DMS79 (cell line): ENCODE measurements at regions not wholly inside any gene's neighbourhood (a gene's known extent, or its start where the extent isn't known, plus 50 kb on each side); places are given as distances from the start of the nearest gene placed in this dataset.

ENCODE experiments used
- DNase-seq: peaks from one replicate; lab custom pipeline; 2025; lab: John Stamatoyannopoulos, UW

- no peak for DNase-seq
These were observed 300.2 kb downstream of the FBXW7 start for GRCh38 chr4:152235718-152236117.

DNA sequence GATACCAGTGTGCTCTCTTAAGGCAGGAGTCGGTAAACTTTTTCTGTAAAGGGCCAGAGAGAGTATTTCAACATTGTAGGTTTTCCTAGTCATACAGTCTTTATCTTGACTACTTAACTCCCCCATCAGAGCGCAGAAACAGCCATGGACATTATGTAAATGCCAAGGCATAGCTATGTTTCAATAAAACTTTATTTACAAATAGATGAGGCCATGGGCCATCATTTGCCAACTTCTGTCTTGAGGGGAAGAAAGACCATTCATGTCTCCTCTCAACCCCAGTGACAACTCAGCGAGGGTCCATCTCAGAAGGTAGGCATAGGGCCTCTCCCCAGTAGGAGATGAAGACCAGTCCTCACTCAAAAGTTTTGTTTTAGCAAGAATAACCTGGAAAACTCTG is 301.3 kb downstream of the FBXW7 start:
- DNase-seq, result no peak

DNA sequence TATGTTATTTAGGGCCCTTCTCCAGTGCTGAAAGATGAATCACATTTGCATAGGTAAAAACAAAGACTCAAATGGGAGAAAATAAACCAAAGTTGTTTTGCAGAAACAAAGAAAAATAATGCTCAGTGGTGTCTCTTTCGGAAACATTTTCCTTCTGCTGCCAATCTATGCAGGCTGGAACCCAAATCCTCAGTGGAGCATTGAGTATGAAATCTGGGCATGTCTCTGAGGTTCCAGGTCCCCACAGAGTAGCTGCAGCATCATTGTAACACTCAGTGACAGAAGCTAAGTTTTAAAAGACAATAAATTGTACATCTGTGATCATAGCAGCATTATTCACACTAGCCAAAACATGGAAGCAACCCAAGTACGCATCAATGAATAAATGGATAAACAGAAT is 303.6 kb downstream of the FBXW7 start:
- DNase-seq, result no peak

DNA sequence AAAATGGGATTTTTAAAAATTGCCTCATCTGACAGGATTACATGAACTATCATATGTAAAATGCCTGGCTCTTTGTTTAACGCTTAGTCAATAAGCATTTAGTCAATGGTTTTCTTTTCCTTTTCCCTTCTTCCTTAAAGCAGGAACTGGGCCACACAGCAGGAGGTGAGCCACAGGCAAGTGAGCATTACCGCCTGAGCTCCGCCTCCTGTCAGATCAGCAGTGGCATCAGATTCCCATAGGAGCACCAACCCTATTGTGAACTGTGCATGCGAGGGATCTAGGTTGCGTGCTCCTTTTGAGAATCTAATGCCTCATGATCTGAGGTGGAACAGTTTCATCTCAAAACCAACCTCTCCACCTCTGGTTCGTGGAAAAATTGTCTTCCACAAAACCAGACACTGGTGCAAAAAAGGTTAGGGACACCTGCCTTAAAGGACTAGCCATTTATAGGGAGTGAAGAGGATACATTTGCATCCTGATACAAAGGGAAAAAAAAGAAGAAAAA is 306.1 kb downstream of the FBXW7 start:
- DNase-seq, result no peak

DNA sequence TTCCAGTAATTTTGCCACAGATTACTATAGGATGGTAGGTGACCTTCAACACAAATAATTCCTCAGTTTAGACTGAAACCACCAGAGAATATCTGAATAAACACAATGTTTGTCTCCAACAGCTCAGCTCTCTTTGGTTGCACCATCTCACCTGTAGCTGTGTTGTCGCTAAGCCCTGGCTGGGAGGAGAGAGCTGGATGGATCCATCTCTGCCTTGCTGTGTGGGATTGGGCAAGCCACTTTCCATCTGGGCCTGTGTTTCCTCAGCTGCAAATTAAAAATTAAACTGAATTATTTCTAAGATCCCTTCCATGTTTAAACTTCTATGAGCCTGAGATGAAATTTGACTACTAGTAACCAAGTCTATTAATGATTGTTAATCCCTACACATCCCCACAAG is 310.2 kb downstream of the FBXW7 start:
- no peak for DNase-seq

GRCh38 chr4:152224721-152225420 is 311.0 kb downstream of the FBXW7 start:
- no peak for DNase-seq

DNA sequence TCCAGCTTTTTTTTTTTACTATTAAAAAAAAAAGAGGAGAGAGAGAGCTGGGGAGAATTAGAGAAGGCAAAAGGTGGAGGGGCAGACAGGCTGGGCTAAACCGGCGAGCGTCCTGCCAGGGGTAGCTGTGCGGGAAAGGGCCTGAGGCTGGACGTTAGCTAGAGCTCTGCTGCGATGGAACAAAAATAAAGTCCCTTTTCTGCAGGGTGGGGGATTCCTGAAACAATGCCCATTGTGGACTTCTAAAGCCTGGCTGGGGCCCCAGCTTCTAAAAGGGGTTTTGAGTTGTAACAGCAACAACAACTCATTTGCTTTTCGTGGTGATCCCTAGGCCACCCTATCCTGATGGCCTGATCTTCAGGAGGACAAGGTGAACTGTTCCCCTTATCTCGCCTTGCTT is 311.7 kb downstream of the FBXW7 start:
- no peak for DNase-seq

- DNase-seq, result no peak
These were observed 312.3 kb downstream of the FBXW7 start for GRCh38 chr4:152223600-152223999.

GRCh38 chr4:152221816-152222516 is 313.9 kb downstream of the FBXW7 start:
- no peak for DNase-seq

DNA sequence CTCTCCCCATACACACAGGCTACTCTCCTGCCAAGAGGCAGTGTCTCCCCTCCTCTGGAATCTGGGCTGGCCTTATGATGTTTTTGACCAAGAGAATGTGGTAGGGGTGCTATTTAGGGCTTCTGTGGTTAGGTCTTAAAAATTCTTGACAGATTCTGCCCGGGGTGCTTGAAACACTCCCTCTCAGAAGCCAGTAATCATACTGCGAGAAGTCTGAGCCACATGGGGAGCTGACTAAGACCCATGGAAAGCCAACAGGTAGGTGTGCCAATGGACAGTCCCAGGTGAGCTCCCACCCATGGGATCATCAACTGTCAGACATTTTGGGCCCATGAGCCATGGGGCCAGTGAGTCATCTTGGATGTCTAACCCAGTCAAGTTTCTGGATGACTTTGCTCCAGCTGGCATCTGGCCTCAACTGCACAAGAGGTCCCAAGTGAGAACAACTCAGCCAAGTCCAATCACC is 315.7 kb downstream of the FBXW7 start:
- no peak for DNase-seq

DNA sequence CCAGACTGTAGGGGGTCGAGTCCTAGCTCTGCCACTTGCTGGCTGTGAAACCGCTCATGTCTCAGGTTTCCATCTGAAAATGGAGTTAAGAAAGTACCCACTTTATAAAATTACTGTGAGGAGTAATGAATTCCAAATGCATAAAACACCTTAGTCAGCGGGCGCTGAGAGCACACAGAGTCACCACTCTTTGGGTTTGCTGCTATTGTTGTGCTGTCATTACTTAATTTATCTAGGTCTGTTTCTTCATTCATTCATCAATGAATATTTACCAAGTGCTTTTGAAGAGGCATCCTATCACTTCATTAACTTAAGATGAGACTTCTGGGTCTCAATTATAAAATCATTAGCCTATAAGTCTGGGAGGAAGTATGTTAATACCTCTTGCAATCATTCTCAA is 317.3 kb downstream of the FBXW7 start:
- DNase-seq, result peak; percentile 14

- DNase-seq, result no peak
These were observed 318.0 kb downstream of the FBXW7 start for GRCh38 chr4:152217896-152218295.

GRCh38 chr4:152211936-152212653 is 323.8 kb downstream of the FBXW7 start:
- no peak for DNase-seq

GRCh38 chr4:152209772-152210493 is 326.0 kb downstream of the FBXW7 start:
- no peak for DNase-seq

DNA sequence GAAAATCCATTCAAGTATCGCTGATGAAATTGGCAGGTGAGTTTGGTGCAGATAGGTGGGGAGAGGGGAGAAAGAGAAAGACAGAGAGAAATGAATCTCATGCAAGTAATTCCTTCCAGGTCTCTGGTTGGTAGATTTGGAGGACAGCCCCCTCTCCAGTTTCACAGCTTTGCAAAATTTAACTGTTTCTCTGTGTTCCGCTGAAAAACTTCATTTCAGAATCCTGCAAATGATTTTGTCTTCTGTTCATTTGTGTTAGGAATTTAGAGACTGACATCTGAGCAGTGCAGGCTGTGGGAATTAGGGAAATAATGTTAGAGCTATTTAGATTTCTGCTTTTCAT is 328.5 kb downstream of the FBXW7 start:
- no peak for DNase-seq

GRCh38 chr4:152206646-152207377 is 329.1 kb downstream of the FBXW7 start:
- no peak for DNase-seq

- no peak for DNase-seq
These were observed 329.7 kb downstream of the FBXW7 start for GRCh38 chr4:152206185-152206584.

DNA sequence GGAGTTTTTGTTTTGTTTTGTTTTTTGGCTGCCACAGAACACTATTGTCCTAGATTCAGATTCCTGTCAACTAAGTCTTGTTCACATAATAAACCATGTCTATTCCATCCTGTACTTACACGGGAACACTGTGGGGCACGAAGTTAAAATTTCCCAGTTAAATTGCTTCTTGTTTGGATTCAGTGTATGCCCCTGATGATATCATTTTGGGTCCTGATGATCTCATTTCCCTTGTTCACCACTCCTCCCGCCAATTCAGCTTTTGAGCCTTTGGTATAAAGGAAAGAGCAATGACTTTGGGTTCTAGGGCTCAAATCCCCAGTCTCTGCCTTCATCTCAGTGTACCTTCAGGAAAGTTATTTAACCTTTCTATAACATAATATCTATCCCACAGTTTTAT is 333.5 kb downstream of the FBXW7 start:
- no peak for DNase-seq

GRCh38 chr4:152200511-152201333 is 335.2 kb downstream of the FBXW7 start:
- no peak for DNase-seq

DNA sequence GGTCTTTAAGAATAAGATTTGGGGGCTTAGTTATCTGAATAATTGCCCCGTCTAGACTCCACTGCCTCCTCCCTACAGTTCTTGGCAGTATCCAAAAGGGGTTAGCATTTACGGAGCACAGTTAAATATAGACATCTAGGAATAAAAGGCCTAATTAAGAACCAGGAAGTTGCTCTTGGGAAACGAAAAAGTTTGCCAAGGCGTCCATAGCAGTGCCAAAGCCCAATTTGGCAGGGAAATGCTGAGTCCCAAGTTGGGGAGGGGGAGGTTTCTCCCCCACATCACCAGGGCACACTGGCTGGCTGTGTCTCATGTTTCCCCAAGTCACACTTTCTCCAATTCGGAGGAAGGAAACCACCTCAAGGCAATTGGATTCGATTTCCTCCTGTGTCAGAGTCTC is 338.7 kb downstream of the FBXW7 start:
- DNase-seq, result no peak

GRCh38 chr4:152195888-152196287 is 340.0 kb downstream of the FBXW7 start:
- no peak for DNase-seq
